HepG2 (cell line): ENCODE measurements at regions not wholly inside any gene's neighbourhood (a gene's known extent, or its start where the extent isn't known, plus 50 kb on each side); places are given as distances from the start of the nearest gene placed in this dataset.

Experiments used
- ATAC-seq: fragments of 200-7000 bp; cut with Tn5 transposase; 3 replicates; pipeline ENCODE4 v1.9.1; 2020; ENCODE audit warnings: mild to moderate bottlenecking, moderate library complexity
- BruUV-seq: library from RNA; stranded (reverse); fragments of 400-500 nt; replicated peaks from 2 replicates; lab custom pipeline; 2021; lab: Mats Ljungman, UMichigan
- CTCF ChIA-PET: fragments of 300-600 bp; formaldehyde crosslinking; extraction: SDS; loops from one replicate; lab custom pipeline; 2021; ENCODE audit warnings: low total read pairs, inconsistent platforms, low intra/inter-chr PET ratio; lab: Yijun Ruan, JAX
- POLR2A ChIA-PET: fragments of 350-600 bp; sonication (Branson Sonifier 250); formaldehyde crosslinking; loops from one replicate; lab custom pipeline; 2020; ENCODE audit warnings: antibody characterized with exemption, inconsistent platforms; lab: Yijun Ruan, JAX
- DNase-seq: peaks from one replicate; pipeline ENCODE4 v3.0.0-alpha.2; 2015; ENCODE audit warnings: low spot score
- FAIRE-seq: peaks from 3 replicates; lab custom pipeline; 2011; peaks lifted over from hg19 to GRCh38; lab: Jason Lieb, UNC
- H2AFZ ChIP-seq: one replicate; pipeline ENCODE4 v1.6.1; 2011; ENCODE audit warnings: low read length, inconsistent platforms
- H3K27ac ChIP-seq: fragments of 300-600 bp; 3 replicates; pipeline ENCODE4 v1.8.0; 2011; ENCODE audit warnings: mixed run types, mild to moderate bottlenecking, mixed read lengths, low read length, inconsistent platforms; ENCODE audit not compliant: insufficient read depth; ENCODE audit errors: extremely low read length
- H3K27me3 ChIP-seq, 2 experiments: fragments of 200-600 bp in 1 of 2; 2 replicates in 1 of 2; 3 replicates in 1 of 2; pipeline versions ENCODE4 v1.6.0 to v1.8.0; 2011; ENCODE audit warnings: low read length in 2 of 2, mild to moderate bottlenecking in 2 of 2, moderate library complexity in 2 of 2, inconsistent platforms in 1 of 2; ENCODE audit not compliant: insufficient read depth in 2 of 2, control insufficient read depth in 1 of 2
- H3K36me3 ChIP-seq, 2 experiments: fragments of 200-600 bp in 1 of 2; replicated peaks in 1 of 2; 2 replicates in 1 of 2; 3 replicates in 1 of 2; pipeline versions ENCODE4 v1.5.1 to v1.8.0; 2011; ENCODE audit warnings: low read length in 2 of 2, inconsistent platforms in 1 of 2; ENCODE audit not compliant: insufficient read depth in 2 of 2, control insufficient read depth in 1 of 2
- H3K4me1 ChIP-seq: 2 replicates; pipeline ENCODE4 v1.5.1; 2012; ENCODE audit warnings: low read length, inconsistent platforms; ENCODE audit not compliant: insufficient read depth
- H3K4me2 ChIP-seq: 2 replicates; pipeline ENCODE4 v1.6.0; 2011; ENCODE audit warnings: low read depth, low read length, inconsistent platforms
- H3K4me3 ChIP-seq, 3 experiments: fragments of 200-600 bp in 1 of 3; sonication (generic), shearing (Covaris generic) in 1 of 3; replicated peaks in 1 of 3; 2 replicates each; pipeline ENCODE4 v1.5.1; 2011 to 2016; ENCODE audit warnings: low read length in 3 of 3, inconsistent platforms in 2 of 3, low read depth in 2 of 3, mild to moderate bottlenecking in 2 of 3, control low read depth in 1 of 3, mixed read lengths in 1 of 3; ENCODE audit not compliant: insufficient read depth in 1 of 3
- H3K79me2 ChIP-seq: one replicate; pipeline ENCODE4 v1.6.1; 2011; ENCODE audit warnings: low read length, inconsistent platforms; ENCODE audit not compliant: insufficient read depth
- H3K9ac ChIP-seq: 2 replicates; pipeline ENCODE4 v1.6.0; 2011; ENCODE audit warnings: mild to moderate bottlenecking, low read depth, low read length, inconsistent platforms; ENCODE audit not compliant: insufficient read depth
- H3K9me3 ChIP-seq: 2 replicates; pipeline ENCODE4 v1.5.1; 2012; ENCODE audit warnings: mild to moderate bottlenecking, low read length
- H4K20me1 ChIP-seq: 2 replicates; pipeline ENCODE4 v1.6.0; 2011; ENCODE audit warnings: inconsistent platforms, mild to moderate bottlenecking, low read length, moderate library complexity; ENCODE audit not compliant: insufficient read depth
- CCDC6 ChIP-seq: sonication (generic); formaldehyde crosslinking; IDR thresholded peaks from 2 replicates; pipeline ENCODE4 v1.8.1; 2022; ENCODE audit warnings: mild to moderate bottlenecking, missing genetic modification reagents, moderate library complexity
- GZF1 ChIP-seq: sonication (generic); formaldehyde crosslinking; IDR thresholded peaks from 2 replicates; pipeline ENCODE4 v1.5.1; 2020; ENCODE audit warnings: mild to moderate bottlenecking, missing genetic modification reagents
- HDAC6 ChIP-seq: fragments of 200-600 bp; sonication (generic); IDR thresholded peaks from 2 replicates; pipeline ENCODE4 v1.7.0; 2017; ENCODE audit warnings: mild to moderate bottlenecking, antibody characterized with exemption, low read length, low read depth
- MAFF ChIP-seq: IDR thresholded peaks from 2 replicates; pipeline ENCODE4 v1.6.1; 2011; ENCODE audit warnings: low read depth, low read length, improper control_type of control experiment
- MAFK ChIP-seq, 2 experiments: IDR thresholded peaks in 1 of 2; conservative IDR thresholded peaks in 1 of 2; 2 replicates each; pipeline ENCODE4 v1.6.1; 2011; ENCODE audit warnings: improper control_type of control experiment in 2 of 2, low read length in 2 of 2
- MTF1 ChIP-seq: sonication (generic); formaldehyde crosslinking; IDR thresholded peaks from 2 replicates; pipeline ENCODE4 v1.5.0; 2020; ENCODE audit warnings: missing genetic modification reagents
- MXD4 ChIP-seq: IDR thresholded peaks from 2 replicates; pipeline ENCODE4 v1.6.1; 2016; ENCODE audit warnings: mild to moderate bottlenecking, missing biosample characterization, missing genetic modification reagents
- NCOA5 ChIP-seq: sonication (generic); formaldehyde crosslinking; IDR thresholded peaks from 2 replicates; pipeline ENCODE4 v1.4.0; 2020; ENCODE audit warnings: missing genetic modification reagents
- NKX3-1 ChIP-seq: sonication (generic); formaldehyde crosslinking; IDR thresholded peaks from 2 replicates; pipeline ENCODE4 v1.5.0; 2020; ENCODE audit warnings: missing genetic modification reagents
- NONO ChIP-seq, 2 experiments: fragments of 450-650 bp in 1 of 2; sonication (generic) in 1 of 2; formaldehyde crosslinking in 1 of 2; IDR thresholded peaks in 1 of 2; conservative IDR thresholded peaks in 1 of 2; 2 replicates each; pipeline versions ENCODE4 v1.6.1 to v1.8.0; 2017 to 2022; ENCODE audit warnings: mild to moderate bottlenecking in 1 of 2, missing genetic modification reagents in 1 of 2, moderate library complexity in 1 of 2
- RCOR2 ChIP-seq: IDR thresholded peaks from 2 replicates; pipeline ENCODE4 v1.6.1; 2016; ENCODE audit warnings: missing biosample characterization, missing genetic modification reagents
- TEAD3 ChIP-seq: optimal IDR thresholded peaks from 2 replicates; pipeline ENCODE3; 2016; ENCODE audit warnings: borderline replicate concordance
- ZNF441 ChIP-seq: sonication (generic); formaldehyde crosslinking; IDR thresholded peaks from 2 replicates; pipeline ENCODE4 v1.7.0; 2021; ENCODE audit warnings: missing genetic modification reagents, borderline replicate concordance
- ZNF563 ChIP-seq: sonication (generic); formaldehyde crosslinking; IDR thresholded peaks from 2 replicates; pipeline ENCODE4 v1.8.0; 2022; ENCODE audit warnings: mild to moderate bottlenecking, moderate library complexity, missing genetic modification reagents
- ZNF567 ChIP-seq: sonication (generic); formaldehyde crosslinking; IDR thresholded peaks from 2 replicates; pipeline ENCODE4 v1.8.1; 2023; ENCODE audit warnings: mild to moderate bottlenecking, missing genetic modification reagents, borderline replicate concordance
- ZNF891 ChIP-seq: sonication (generic); formaldehyde crosslinking; IDR thresholded peaks from 2 replicates; pipeline ENCODE4 v1.5.0; 2020; ENCODE audit warnings: mild to moderate bottlenecking, missing genetic modification reagents
- WGBS: methylation state at CpG from one replicate; pipeline ENCODE4 v1.1.6; 2017; ENCODE audit warnings: low lambda C conversion rate; 5-methylcytosine and 5-hydroxymethylcytosine counted together
- in situ Hi-C: cut with HindIII; loops from 2 replicates; pipeline ENCODE4 v1.10.0; 2017; ENCODE audit warnings: low pct_unique_long_range_greater_than_20kb; ENCODE audit not compliant: extremely low pct_ligation_motif_present
- intact Hi-C: fragments of 100-400 bp; cut with micrococcal nuclease; formaldehyde crosslinking; loops from one replicate; pipeline ENCODE4 v1.10.0; 2022; ENCODE audit not compliant: unreplicated experiment
- TF ChIP-seq, protein P1 (sequence below): sonication (generic); formaldehyde crosslinking; IDR thresholded peaks from 2 replicates; pipeline ENCODE4 v1.4.0; 2020; ENCODE audit warnings: missing genetic modification reagents, borderline replicate concordance
- TF ChIP-seq, protein P2 (sequence below): sonication (generic); formaldehyde crosslinking; IDR thresholded peaks from 2 replicates; pipeline ENCODE4 v1.4.0; 2020; ENCODE audit warnings: missing genetic modification reagents

DNA sequence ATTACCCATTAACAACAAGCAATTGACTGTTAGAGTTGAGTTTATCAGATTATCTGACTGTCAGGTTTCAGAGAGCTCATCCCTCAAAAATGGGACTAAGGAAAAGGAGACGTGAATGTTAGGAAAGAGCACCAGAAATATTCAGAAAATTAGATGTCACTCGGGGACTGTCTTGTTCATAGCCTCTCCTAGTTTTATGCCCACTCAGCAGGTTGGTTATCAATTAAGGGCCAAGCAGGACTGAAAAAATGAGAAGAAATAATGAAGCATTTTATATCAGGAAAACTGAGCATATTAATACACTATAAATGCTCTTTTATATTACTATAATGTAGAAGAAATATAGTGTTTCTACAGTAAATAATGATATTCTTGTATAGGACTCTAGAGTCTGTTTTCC, 188.1 kb upstream of the NRXN1 start:
- ChIA-PET CTCF (no interaction called here), POLR2A (no interaction called here)
- H3K9ac ChIP-seq: no peak overlapping the region
- in situ Hi-C loops: no loop called here
- no peaks in the 10 kb centered on the region for H4K20me1 ChIP-seq
- no peak overlapping the region for H3K4me2 ChIP-seq
- WGBS: 3% methylated on average over 2 of the region's 2 CpGs
- intact Hi-C loops: no loop called here
- H3K4me1 ChIP-seq: no peaks in the 10 kb centered on the region
- no peak for ATAC-seq
- H3K4me3 ChIP-seq: no peak overlapping the region
- no peak for DNase-seq
- no TSS peak for BruUV-seq
- peaks cover 87% of the 10 kb centered on the region for H3K9me3 ChIP-seq
- peak; percentile 41; the same call in 1 of the 2 replicates for TF ChIP-seq MAFF
- no peak for TF ChIP-seq GZF1 (CRISPR knock-in tag)
- TF ChIP-seq ZNF567 (CRISPR knock-in tag): no peak
- peak; percentile 61 to 69 for TF ChIP-seq MAFK (conservative IDR thresholded peaks at IDR 0.05 in 1 of 2, IDR thresholded peaks at IDR 0.05 in 1 of 2; ENCODE audit: low read length in 2 of 2)
- TF ChIP-seq, all 625 proteins: peak for 2
- H3K79me2 ChIP-seq: no peaks in the 10 kb centered on the region
- H3K27ac ChIP-seq: no peak overlapping the region
- H3K36me3 ChIP-seq: no peaks in the 10 kb centered on the region
- FAIRE-seq: no peak
- no peaks in the 10 kb centered on the region for H3K27me3 ChIP-seq
- H2AFZ ChIP-seq: no peak overlapping the region

DNA sequence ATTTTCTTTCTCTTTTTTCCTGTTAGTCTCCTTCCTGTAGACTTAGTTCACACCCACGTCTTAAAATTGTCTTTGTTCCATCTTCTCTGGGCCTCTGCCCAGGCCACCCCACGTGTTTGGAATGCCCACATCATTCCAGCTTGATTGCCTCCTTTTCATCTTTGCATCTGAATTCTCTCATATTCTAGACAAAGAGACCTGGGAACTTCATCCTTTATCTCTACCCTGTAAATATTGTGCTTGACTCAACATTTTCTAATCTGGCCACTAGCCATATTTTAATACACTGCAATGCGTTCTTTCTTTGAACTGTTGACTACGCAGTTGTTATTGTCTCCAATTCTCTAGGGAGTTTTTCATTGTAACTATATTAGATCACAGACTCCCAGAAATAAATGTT, 187.5 kb upstream of the NRXN1 start:
- ATAC-seq (no peak), DNase-seq (no peak), FAIRE-seq (no peak)
- Histone ChIP-seq H2AFZ (no peak overlapping the region), H3K36me3 (no peaks in the 10 kb centered on the region), H3K27ac (no peak overlapping the region), H4K20me1 (no peaks in the 10 kb centered on the region), H3K4me1 (no peaks in the 10 kb centered on the region), H3K9me3 (peaks cover 87% of the 10 kb centered on the region), H3K9ac (no peak overlapping the region), H3K4me2 (no peak overlapping the region), H3K79me2 (no peaks in the 10 kb centered on the region), H3K4me3 (no peak overlapping the region), H3K27me3 (no peaks in the 10 kb centered on the region)
- in situ Hi-C loops: no loop called here
- intact Hi-C loops: no loop called here
- WGBS: 5% methylated on average over 4 of the region's 4 CpGs
- CTCF ChIA-PET: no interaction called here
- no peak for TF ChIP-seq ZNF563
- no peak for TF ChIP-seq MTF1
- no peak for TF ChIP-seq CCDC6 (CRISPR knock-in tag)
- no peak for TF ChIP-seq ZNF891 (CRISPR knock-in tag)
- TF ChIP-seq TEAD3 (CRISPR knock-in tag): no peak
- TF ChIP-seq NCOA5: no peak
- no peak for TF ChIP-seq MXD4 (CRISPR knock-in tag)
- TF ChIP-seq, protein P1, sequence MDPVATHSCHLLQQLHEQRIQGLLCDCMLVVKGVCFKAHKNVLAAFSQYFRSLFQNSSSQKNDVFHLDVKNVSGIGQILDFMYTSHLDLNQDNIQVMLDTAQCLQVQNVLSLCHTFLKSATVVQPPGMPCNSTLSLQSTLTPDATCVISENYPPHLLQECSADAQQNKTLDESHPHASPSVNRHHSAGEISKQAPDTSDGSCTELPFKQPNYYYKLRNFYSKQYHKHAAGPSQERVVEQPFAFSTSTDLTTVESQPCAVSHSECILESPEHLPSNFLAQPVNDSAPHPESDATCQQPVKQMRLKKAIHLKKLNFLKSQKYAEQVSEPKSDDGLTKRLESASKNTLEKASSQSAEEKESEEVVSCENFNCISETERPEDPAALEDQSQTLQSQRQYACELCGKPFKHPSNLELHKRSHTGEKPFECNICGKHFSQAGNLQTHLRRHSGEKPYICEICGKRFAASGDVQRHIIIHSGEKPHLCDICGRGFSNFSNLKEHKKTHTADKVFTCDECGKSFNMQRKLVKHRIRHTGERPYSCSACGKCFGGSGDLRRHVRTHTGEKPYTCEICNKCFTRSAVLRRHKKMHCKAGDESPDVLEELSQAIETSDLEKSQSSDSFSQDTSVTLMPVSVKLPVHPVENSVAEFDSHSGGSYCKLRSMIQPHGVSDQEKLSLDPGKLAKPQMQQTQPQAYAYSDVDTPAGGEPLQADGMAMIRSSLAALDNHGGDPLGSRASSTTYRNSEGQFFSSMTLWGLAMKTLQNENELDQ (CRISPR knock-in tag): no peak
- TF ChIP-seq HDAC6: no peak
- TF ChIP-seq NONO (IDR thresholded peaks at IDR 0.05): no peak
- no peak for TF ChIP-seq NONO (CRISPR knock-in tag; conservative IDR thresholded peaks at IDR 0.05)
- TF ChIP-seq, protein P2, sequence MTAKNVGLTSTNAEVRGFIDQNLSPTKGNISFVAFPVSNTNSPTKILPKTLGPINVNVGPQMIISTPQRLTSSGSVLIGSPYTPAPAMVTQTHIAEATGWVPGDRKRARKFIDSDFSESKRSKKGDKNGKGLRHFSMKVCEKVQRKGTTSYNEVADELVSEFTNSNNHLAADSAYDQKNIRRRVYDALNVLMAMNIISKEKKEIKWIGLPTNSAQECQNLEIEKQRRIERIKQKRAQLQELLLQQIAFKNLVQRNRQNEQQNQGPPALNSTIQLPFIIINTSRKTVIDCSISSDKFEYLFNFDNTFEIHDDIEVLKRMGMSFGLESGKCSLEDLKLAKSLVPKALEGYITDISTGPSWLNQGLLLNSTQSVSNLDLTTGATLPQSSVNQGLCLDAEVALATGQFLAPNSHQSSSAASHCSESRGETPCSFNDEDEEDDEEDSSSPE (CRISPR knock-in tag): no peak
- no peak for TF ChIP-seq ZNF441
- no peak for TF ChIP-seq NKX3-1 (CRISPR knock-in tag)
- TF ChIP-seq RCOR2: no peak
- POLR2A ChIA-PET: no interaction called here
- BruUV-seq: no TSS peak
